Panc1 (cell line): ENCODE measurements at regions not wholly inside any gene's neighbourhood (a gene's known extent, or its start where the extent isn't known, plus 50 kb on each side); places are given as distances from the start of the nearest gene placed in this dataset.
A peak's percentile ranks its signal among the peaks of the same experiment; 100 is the strongest.

Experiments used
- ATAC-seq: fragments of 200-7000 bp; cut with Tn5 transposase; 2 replicates; pipeline ENCODE4 v1.9.1; 2020; ENCODE audit warnings: mild to moderate bottlenecking, moderate library complexity
- BruUV-seq: library from RNA; stranded (reverse); fragments of 400-500 nt; replicated peaks from 2 replicates; lab custom pipeline; 2021; lab: Mats Ljungman, UMichigan
- CTCF ChIA-PET: fragments of 300-600 bp; sonication (Branson Sonifier 250); formaldehyde crosslinking; loops from one replicate; lab custom pipeline; 2022; ENCODE audit warnings: antibody characterized with exemption; lab: Charles Lee
- POLR2A ChIA-PET: fragments of 300-600 bp; sonication (Branson Sonifier 250); formaldehyde crosslinking; loops from one replicate; lab custom pipeline; 2022; ENCODE audit warnings: antibody characterized with exemption; lab: Charles Lee
- DNase-seq: peaks from one replicate; pipeline ENCODE4 v3.0.0-alpha.2; 2010; ENCODE audit warnings: low read depth, low spot score
- H3K27ac ChIP-seq: 2 replicates; pipeline ENCODE4 v1.5.1; 2011; ENCODE audit warnings: mild to moderate bottlenecking, low read length, inconsistent platforms
- H3K27me3 ChIP-seq: fragments of 200-500 bp; sonication (Bioruptor generic); 2 replicates; pipeline ENCODE4 v1.6.0; 2014; ENCODE audit warnings: low read length, inconsistent platforms; ENCODE audit not compliant: control insufficient read depth, insufficient read depth
- H3K36me3 ChIP-seq: fragments of 200-500 bp; sonication (Bioruptor generic); 2 replicates; pipeline ENCODE4 v1.5.1; 2014; ENCODE audit warnings: inconsistent platforms, mild to moderate bottlenecking, low read length, moderate library complexity; ENCODE audit not compliant: control insufficient read depth, insufficient read depth
- H3K4me1 ChIP-seq: 2 replicates; pipeline ENCODE4 v1.5.1; 2011; ENCODE audit warnings: inconsistent platforms, mild to moderate bottlenecking, low read length, moderate library complexity; ENCODE audit not compliant: control insufficient read depth, insufficient read depth
- H3K4me3 ChIP-seq, 2 experiments: 2 replicates each; pipeline ENCODE4 v1.5.1; 2011 to 2012; ENCODE audit warnings: low read depth in 2 of 2, low read length in 2 of 2, mild to moderate bottlenecking in 2 of 2, inconsistent platforms in 1 of 2, moderate library complexity in 1 of 2
- H3K9me3 ChIP-seq: fragments of 200-500 bp; sonication (Bioruptor generic); 2 replicates; pipeline ENCODE4 v1.5.1; 2014; ENCODE audit warnings: low read depth, mild to moderate bottlenecking, inconsistent platforms, low read length, moderate library complexity; ENCODE audit not compliant: control insufficient read depth, insufficient read depth
- CTCF ChIP-seq: fragments of 450-650 bp; IDR thresholded peaks from 2 replicates; pipeline ENCODE4 v1.5.1; 2017; ENCODE audit warnings: mild to moderate bottlenecking
- POLR2AphosphoS5 ChIP-seq: IDR thresholded peaks from 2 replicates; pipeline ENCODE4 v1.6.1; 2012; ENCODE audit warnings: mild to moderate bottlenecking, low read depth, low read length, moderate library complexity
- SIN3A ChIP-seq: IDR thresholded peaks from 2 replicates; pipeline ENCODE4 v1.6.1; 2012; ENCODE audit warnings: low read depth, mild to moderate bottlenecking, low read length, moderate library complexity, borderline replicate concordance; ENCODE audit not compliant: insufficient read depth
- TCF7L2 ChIP-seq: IDR thresholded peaks from 2 replicates; pipeline ENCODE4 v1.6.1; 2011; ENCODE audit warnings: mild to moderate bottlenecking, low read depth, low read length, inconsistent platforms
- in situ Hi-C: cut with HindIII; loops from 2 replicates; pipeline ENCODE4 v1.10.0; 2016; ENCODE audit warnings: low sequenced_read_pairs, low pct_unique_long_range_greater_than_20kb
- intact Hi-C: fragments of 100-400 bp; cut with micrococcal nuclease; formaldehyde crosslinking; loops from one replicate; pipeline ENCODE4 v1.10.0; 2022; ENCODE audit not compliant: unreplicated experiment
- TF ChIP-seq, protein P1 (sequence below), 2 experiments: IDR thresholded peaks; 2 replicates each; pipeline ENCODE4 v1.6.1; 2011 to 2012; ENCODE audit warnings: low read depth in 2 of 2, control low read depth in 1 of 2, low read length in 1 of 2, mild to moderate bottlenecking in 1 of 2, moderate library complexity in 1 of 2; ENCODE audit not compliant: insufficient read depth in 1 of 2

DNA sequence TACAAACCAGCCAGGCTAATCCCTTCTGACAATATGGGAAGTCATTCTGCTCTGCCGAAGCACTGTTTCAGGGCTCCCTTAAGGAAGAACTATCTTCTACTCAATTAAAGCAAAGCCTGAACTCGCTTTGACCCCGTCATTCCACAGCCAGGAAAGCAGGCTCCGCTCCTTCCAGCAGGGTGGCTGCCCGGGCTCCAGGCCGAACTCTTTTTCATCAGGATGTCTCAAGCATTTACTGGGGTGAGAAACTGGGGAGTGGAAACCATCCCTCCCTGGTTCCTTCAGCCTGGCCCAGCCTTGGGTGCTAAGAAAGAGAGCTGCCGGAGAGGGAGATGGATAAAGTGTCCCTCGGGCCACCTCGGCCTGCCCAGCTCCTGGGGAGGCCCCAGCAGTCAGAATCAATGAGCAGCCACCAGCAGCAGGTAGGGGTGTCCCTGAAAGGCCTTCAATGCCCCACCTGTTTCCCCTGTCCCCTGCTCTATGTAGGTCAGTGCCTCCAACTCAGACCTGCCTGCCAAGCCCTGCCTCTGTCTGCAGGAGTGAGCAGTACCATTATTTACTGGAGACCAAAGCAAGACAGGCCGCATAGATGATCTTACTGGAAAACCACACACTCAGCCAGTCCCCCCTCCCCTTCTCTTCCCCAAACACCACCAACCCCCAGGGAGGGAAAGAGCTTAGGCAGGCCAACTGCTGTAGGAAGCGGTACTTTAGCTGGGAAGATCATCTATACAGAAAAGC, 225.6 kb upstream of the TLE3 start:
- intact Hi-C loops: no loop called here
- Histone ChIP-seq H3K9me3 (no peaks in the 10 kb centered on the region), H3K27me3 (no peaks in the 10 kb centered on the region), H3K4me1 (peaks cover 23% of the 10 kb centered on the region), H3K36me3 (no peaks in the 10 kb centered on the region), H3K27ac (peak overlapping the region; percentile 63), H3K4me3 (no peak overlapping the region)
- CTCF ChIA-PET: interaction anchor here (0.6 kb wide), 1 partner anchor 28 kb away, joined by 4 read pairs; no protein-coding TSS in a partner anchor
- no TSS peak for BruUV-seq
- ATAC-seq (no peak), DNase-seq (no peak)
- POLR2A ChIA-PET: no interaction called here
- in situ Hi-C loops: no loop called here
- TF ChIP-seq SIN3A: no peak
- no peak for TF ChIP-seq TCF7L2
- no peak for TF ChIP-seq CTCF
- TF ChIP-seq POLR2AphosphoS5: no peak
- TF ChIP-seq, protein P1, sequence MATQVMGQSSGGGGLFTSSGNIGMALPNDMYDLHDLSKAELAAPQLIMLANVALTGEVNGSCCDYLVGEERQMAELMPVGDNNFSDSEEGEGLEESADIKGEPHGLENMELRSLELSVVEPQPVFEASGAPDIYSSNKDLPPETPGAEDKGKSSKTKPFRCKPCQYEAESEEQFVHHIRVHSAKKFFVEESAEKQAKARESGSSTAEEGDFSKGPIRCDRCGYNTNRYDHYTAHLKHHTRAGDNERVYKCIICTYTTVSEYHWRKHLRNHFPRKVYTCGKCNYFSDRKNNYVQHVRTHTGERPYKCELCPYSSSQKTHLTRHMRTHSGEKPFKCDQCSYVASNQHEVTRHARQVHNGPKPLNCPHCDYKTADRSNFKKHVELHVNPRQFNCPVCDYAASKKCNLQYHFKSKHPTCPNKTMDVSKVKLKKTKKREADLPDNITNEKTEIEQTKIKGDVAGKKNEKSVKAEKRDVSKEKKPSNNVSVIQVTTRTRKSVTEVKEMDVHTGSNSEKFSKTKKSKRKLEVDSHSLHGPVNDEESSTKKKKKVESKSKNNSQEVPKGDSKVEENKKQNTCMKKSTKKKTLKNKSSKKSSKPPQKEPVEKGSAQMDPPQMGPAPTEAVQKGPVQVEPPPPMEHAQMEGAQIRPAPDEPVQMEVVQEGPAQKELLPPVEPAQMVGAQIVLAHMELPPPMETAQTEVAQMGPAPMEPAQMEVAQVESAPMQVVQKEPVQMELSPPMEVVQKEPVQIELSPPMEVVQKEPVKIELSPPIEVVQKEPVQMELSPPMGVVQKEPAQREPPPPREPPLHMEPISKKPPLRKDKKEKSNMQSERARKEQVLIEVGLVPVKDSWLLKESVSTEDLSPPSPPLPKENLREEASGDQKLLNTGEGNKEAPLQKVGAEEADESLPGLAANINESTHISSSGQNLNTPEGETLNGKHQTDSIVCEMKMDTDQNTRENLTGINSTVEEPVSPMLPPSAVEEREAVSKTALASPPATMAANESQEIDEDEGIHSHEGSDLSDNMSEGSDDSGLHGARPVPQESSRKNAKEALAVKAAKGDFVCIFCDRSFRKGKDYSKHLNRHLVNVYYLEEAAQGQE (IDR thresholded peaks at IDR 0.05; ENCODE audit: insufficient read depth in 1 of 2, low read depth in 2 of 2, low read length in 1 of 2): no peak

- no peak for ATAC-seq
These were observed 224.4 kb upstream of the TLE3 start for GRCh38 chr15:70322051-70322668.

More at GRCh38 chr15:70322051-70322668, 224.4 kb upstream of the TLE3 start:
- DNase-seq: no peak
- in situ Hi-C loops: no loop called here
- Histone ChIP-seq H3K4me3 (no peak overlapping the region), H3K27ac (no peak overlapping the region), H3K9me3 (no peaks in the 10 kb centered on the region), H3K36me3 (no peaks in the 10 kb centered on the region), H3K4me1 (peaks cover 22% of the 10 kb centered on the region), H3K27me3 (no peaks in the 10 kb centered on the region)
- no TSS peak for BruUV-seq
- intact Hi-C loops: no loop called here
- CTCF ChIA-PET: no interaction called here
- POLR2A ChIA-PET: no interaction called here
- no peak for TF ChIP-seq SIN3A
- TF ChIP-seq TCF7L2: no peak
- TF ChIP-seq CTCF: no peak
- TF ChIP-seq, protein P1 (IDR thresholded peaks at IDR 0.05; ENCODE audit: insufficient read depth in 1 of 2, low read depth in 2 of 2, low read length in 1 of 2): no peak
- no peak for TF ChIP-seq POLR2AphosphoS5
